Osteocyte (in vitro differentiated cells): ENCODE measurements at regions not wholly inside any gene's neighbourhood (a gene's known extent, or its start where the extent isn't known, plus 50 kb on each side); places are given as distances from the start of the nearest gene placed in this dataset.

Source experiments
- DNase-seq: peaks from one replicate; pipeline ENCODE4 v3.0.0; 2021; ENCODE audit warnings: mixed read lengths; ENCODE audit not compliant: unreplicated experiment; ENCODE audit errors: extremely low spot score
- H3K27ac Mint-ChIP-seq: one replicate; pipeline ENCODE4 v1.8.0; 2021; ENCODE audit warnings: mild to moderate bottlenecking, mixed read lengths; ENCODE audit not compliant: unreplicated experiment
- H3K27me3 Mint-ChIP-seq: one replicate; pipeline ENCODE4 v1.8.0; 2021; ENCODE audit warnings: mixed read lengths; ENCODE audit not compliant: unreplicated experiment
- H3K36me3 Mint-ChIP-seq: one replicate; pipeline ENCODE4 v1.8.0; 2021; ENCODE audit warnings: mixed read lengths; ENCODE audit not compliant: unreplicated experiment
- H3K4me1 Mint-ChIP-seq: one replicate; pipeline ENCODE4 v1.8.0; 2021; ENCODE audit warnings: mixed read lengths; ENCODE audit not compliant: unreplicated experiment
- H3K4me3 Mint-ChIP-seq: one replicate; pipeline ENCODE4 v1.8.0; 2021; ENCODE audit warnings: mild to moderate bottlenecking, moderate library complexity, mixed read lengths; ENCODE audit not compliant: unreplicated experiment
- H3K9me3 Mint-ChIP-seq: one replicate; pipeline ENCODE4 v1.8.0; 2021; ENCODE audit warnings: mixed read lengths; ENCODE audit not compliant: unreplicated experiment
- TF ChIP-seq, protein P1 (sequence below): fragments of 200-600 bp; sonication (generic); IDR thresholded peaks from 2 replicates; pipeline ENCODE4 v1.5.0; 2021; ENCODE audit warnings: antibody characterized with exemption, mild to moderate bottlenecking, moderate library complexity

DNA sequence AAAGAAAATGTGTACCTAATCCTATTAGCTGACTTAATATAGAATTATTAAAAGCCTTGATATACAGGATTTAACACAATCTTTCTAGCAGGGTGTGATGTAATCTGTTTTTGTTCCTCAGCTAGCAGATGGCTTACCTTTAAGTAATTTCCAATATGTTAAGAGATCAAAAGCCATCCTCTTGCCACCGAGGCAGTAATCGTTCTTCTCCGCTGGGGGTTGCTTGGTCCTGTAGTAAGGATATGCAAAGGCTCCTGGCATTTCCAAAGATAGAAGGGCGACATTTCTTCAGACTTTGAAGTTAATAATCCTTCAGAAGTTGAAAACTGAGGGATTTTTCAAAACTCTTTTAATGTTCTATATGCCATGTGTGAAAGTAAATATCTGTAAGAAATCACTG, 156.4 kb downstream of the FZD1 start:
- DNase-seq, result no peak
- Mint-ChIP-seq H3K36me3 (no peaks in the 10 kb centered on the region), H3K4me3 (no peak overlapping the region), H3K27ac (no peak overlapping the region), H3K4me1 (no peaks in the 10 kb centered on the region), H3K27me3 (peaks cover 31% of the 10 kb centered on the region), H3K9me3 (no peaks in the 10 kb centered on the region)
- TF ChIP-seq, protein P1, sequence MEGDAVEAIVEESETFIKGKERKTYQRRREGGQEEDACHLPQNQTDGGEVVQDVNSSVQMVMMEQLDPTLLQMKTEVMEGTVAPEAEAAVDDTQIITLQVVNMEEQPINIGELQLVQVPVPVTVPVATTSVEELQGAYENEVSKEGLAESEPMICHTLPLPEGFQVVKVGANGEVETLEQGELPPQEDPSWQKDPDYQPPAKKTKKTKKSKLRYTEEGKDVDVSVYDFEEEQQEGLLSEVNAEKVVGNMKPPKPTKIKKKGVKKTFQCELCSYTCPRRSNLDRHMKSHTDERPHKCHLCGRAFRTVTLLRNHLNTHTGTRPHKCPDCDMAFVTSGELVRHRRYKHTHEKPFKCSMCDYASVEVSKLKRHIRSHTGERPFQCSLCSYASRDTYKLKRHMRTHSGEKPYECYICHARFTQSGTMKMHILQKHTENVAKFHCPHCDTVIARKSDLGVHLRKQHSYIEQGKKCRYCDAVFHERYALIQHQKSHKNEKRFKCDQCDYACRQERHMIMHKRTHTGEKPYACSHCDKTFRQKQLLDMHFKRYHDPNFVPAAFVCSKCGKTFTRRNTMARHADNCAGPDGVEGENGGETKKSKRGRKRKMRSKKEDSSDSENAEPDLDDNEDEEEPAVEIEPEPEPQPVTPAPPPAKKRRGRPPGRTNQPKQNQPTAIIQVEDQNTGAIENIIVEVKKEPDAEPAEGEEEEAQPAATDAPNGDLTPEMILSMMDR, result no peak

- peaks cover 31% of the 10 kb centered on the region for H3K27me3 Mint-ChIP-seq
- H3K36me3 Mint-ChIP-seq, result no peaks in the 10 kb centered on the region
- no peaks in the 10 kb centered on the region for H3K9me3 Mint-ChIP-seq
- H3K4me3 Mint-ChIP-seq, result no peak overlapping the region
- no peaks in the 10 kb centered on the region for H3K4me1 Mint-ChIP-seq
- H3K27ac Mint-ChIP-seq, result no peak overlapping the region
- DNase-seq, result no peak
- TF ChIP-seq, protein P1, result no peak
Observed at GRCh38 chr7:91421018-91421417, 156.8 kb downstream of the FZD1 start.

- Mint-ChIP-seq H3K4me3 (no peak overlapping the region), H3K36me3 (no peaks in the 10 kb centered on the region), H3K4me1 (no peaks in the 10 kb centered on the region), H3K27me3 (peaks cover 29% of the 10 kb centered on the region), H3K9me3 (no peaks in the 10 kb centered on the region), H3K27ac (no peak overlapping the region)
- DNase-seq, result no peak
- TF ChIP-seq, protein P1, result no peak
Observed at GRCh38 chr7:91424371-91424770, 160.1 kb downstream of the FZD1 start.

- TF ChIP-seq, protein P1, result no peak
- no peak overlapping the region for H3K4me3 Mint-ChIP-seq
- H3K4me1 Mint-ChIP-seq, result no peaks in the 10 kb centered on the region
- H3K27ac Mint-ChIP-seq, result no peak overlapping the region
- no peaks in the 10 kb centered on the region for H3K36me3 Mint-ChIP-seq
- H3K27me3 Mint-ChIP-seq, result peaks cover 32% of the 10 kb centered on the region
- DNase-seq, result no peak
- no peaks in the 10 kb centered on the region for H3K9me3 Mint-ChIP-seq
Observed at GRCh38 chr7:91425149-91425548, 160.9 kb downstream of the FZD1 start.

DNA sequence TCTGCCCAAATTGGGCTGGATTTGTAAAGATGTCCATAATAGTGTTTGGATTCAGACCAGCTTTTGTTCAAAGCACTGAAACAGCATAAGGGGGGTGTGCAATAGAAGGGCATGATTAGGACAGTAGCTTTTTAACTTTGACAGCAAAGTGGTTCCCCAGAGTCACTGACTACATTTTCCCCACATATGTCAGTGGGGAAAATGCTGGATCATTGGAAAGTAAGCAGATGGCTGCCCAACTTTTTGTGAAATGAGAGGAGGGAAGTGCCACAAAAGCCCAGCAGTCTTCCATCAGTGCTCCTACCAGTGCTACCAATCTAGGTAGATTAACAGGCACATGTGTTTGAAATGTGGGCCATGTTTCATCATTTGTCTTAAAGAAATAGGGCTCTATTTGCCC, 162.8 kb downstream of the FZD1 start:
- Mint-ChIP-seq H3K36me3 (no peaks in the 10 kb centered on the region), H3K27ac (no peak overlapping the region), H3K4me1 (no peaks in the 10 kb centered on the region)

More for the DNA sequence above, 162.8 kb downstream of the FZD1 start:
- Mint-ChIP-seq H3K27me3 (peaks cover 33% of the 10 kb centered on the region), H3K9me3 (no peaks in the 10 kb centered on the region), H3K4me3 (no peak overlapping the region)
- TF ChIP-seq, protein P1, result no peak
- no peak for DNase-seq
